HEK293 (cell line): ENCODE measurements at regions not wholly inside any gene's neighbourhood (a gene's known extent, or its start where the extent isn't known, plus 50 kb on each side); places are given as distances from the start of the nearest gene placed in this dataset.
A peak's percentile ranks its signal among the peaks of the same experiment; 100 is the strongest.

Source experiments
- CTCF ChIA-PET: fragments of 350-600 bp; formaldehyde crosslinking; extraction: SDS; loops from one replicate; lab custom pipeline; 2021; ENCODE audit warnings: antibody characterized with exemption; lab: Yijun Ruan, JAX
- POLR2A ChIA-PET: fragments of 300-600 bp; formaldehyde crosslinking; extraction: SDS; loops from one replicate; lab custom pipeline; 2020; ENCODE audit warnings: antibody characterized with exemption, inconsistent platforms; lab: Yijun Ruan, JAX
- H3K27ac ChIP-seq: fragments of 200-500 bp; sonication (Bioruptor generic); 2 replicates; pipeline ENCODE4 v1.5.1; 2014; ENCODE audit warnings: low read depth, low read length, control low read depth, inconsistent platforms; ENCODE audit errors: extremely low read depth
- H3K36me3 ChIP-seq, 2 experiments: fragments of 200-500 bp in 1 of 2; sonication (Bioruptor generic) in 1 of 2; 1 replicate in 1 of 2; 2 replicates in 1 of 2; pipeline ENCODE4 v1.5.1; 2014 to 2017; ENCODE audit warnings: inconsistent platforms in 2 of 2, low read length in 2 of 2; ENCODE audit not compliant: control insufficient read depth in 2 of 2, insufficient read depth in 1 of 2
- H3K4me1 ChIP-seq: fragments of 200-500 bp; sonication (Bioruptor generic); 2 replicates; pipeline ENCODE4 v1.5.1; 2014; ENCODE audit warnings: mild to moderate bottlenecking, low read length, inconsistent platforms; ENCODE audit not compliant: control insufficient read depth, insufficient read depth
- H3K4me3 ChIP-seq: 2 replicates; pipeline ENCODE4 v1.5.1; 2011; ENCODE audit warnings: low read depth, mild to moderate bottlenecking, control low read depth, low read length, moderate library complexity
- H3K9me3 ChIP-seq: fragments of 200-500 bp; sonication (Bioruptor generic); 2 replicates; pipeline ENCODE4 v1.5.1; 2014; ENCODE audit warnings: low read depth, low read length, inconsistent platforms; ENCODE audit not compliant: control insufficient read depth, insufficient read depth
- BCL6B ChIP-seq: fragments of 450-650 bp; formaldehyde crosslinking; IDR thresholded peaks from 2 replicates; pipeline ENCODE4 v1.5.1; 2017; ENCODE audit warnings: missing biosample characterization, missing genetic modification characterization
- CTCF ChIP-seq: fragments of 450-650 bp; formaldehyde crosslinking; IDR thresholded peaks from 2 replicates; pipeline ENCODE4 v1.5.1; 2016; ENCODE audit warnings: missing biosample characterization, missing genetic modification characterization
- GLIS1 ChIP-seq: fragments of 450-650 bp; formaldehyde crosslinking; IDR thresholded peaks from 2 replicates; pipeline ENCODE4 v1.5.1; 2016; ENCODE audit warnings: missing biosample characterization, missing genetic modification characterization
- HOXA7 ChIP-seq: sonication (generic); formaldehyde crosslinking; IDR thresholded peaks from 2 replicates; pipeline ENCODE4 v1.8.1; 2022; ENCODE audit warnings: missing genetic modification reagents, borderline replicate concordance
- KLF1 ChIP-seq: fragments of 450-650 bp; formaldehyde crosslinking; IDR thresholded peaks from 2 replicates; pipeline ENCODE4 v1.5.1; 2016; ENCODE audit warnings: missing biosample characterization, missing genetic modification characterization
- KLF9 ChIP-seq: fragments of 450-650 bp; formaldehyde crosslinking; IDR thresholded peaks from 2 replicates; pipeline ENCODE4 v1.5.1; 2016; ENCODE audit warnings: missing biosample characterization, missing genetic modification characterization, low read depth
- OVOL3 ChIP-seq: fragments of 450-650 bp; formaldehyde crosslinking; IDR thresholded peaks from 2 replicates; pipeline ENCODE4 v1.5.1; 2016; ENCODE audit warnings: missing biosample characterization, missing genetic modification characterization
- PRDM1 ChIP-seq: fragments of 450-650 bp; formaldehyde crosslinking; IDR thresholded peaks from 2 replicates; pipeline ENCODE4; 2016; ENCODE audit warnings: missing biosample characterization, missing genetic modification characterization
- RBAK ChIP-seq: fragments of 450-650 bp; formaldehyde crosslinking; IDR thresholded peaks from 2 replicates; pipeline ENCODE4 v1.5.1; 2016; ENCODE audit warnings: missing biosample characterization, missing genetic modification characterization
- SP2 ChIP-seq: fragments of 450-650 bp; formaldehyde crosslinking; IDR thresholded peaks from 2 replicates; pipeline ENCODE4 v1.5.1; 2016; ENCODE audit warnings: missing biosample characterization, missing genetic modification characterization
- ZBTB1 ChIP-seq: fragments of 450-650 bp; formaldehyde crosslinking; IDR thresholded peaks from 2 replicates; pipeline ENCODE4 v1.5.1; 2016; ENCODE audit warnings: missing biosample characterization, missing genetic modification characterization
- ZBTB17 ChIP-seq: fragments of 450-650 bp; formaldehyde crosslinking; IDR thresholded peaks from 2 replicates; pipeline ENCODE4 v1.5.1; 2016; ENCODE audit warnings: missing biosample characterization, missing genetic modification characterization
- ZBTB21 ChIP-seq: fragments of 450-650 bp; formaldehyde crosslinking; IDR thresholded peaks from 2 replicates; pipeline ENCODE4 v1.5.1; 2017; ENCODE audit warnings: missing biosample characterization, missing genetic modification characterization
- ZBTB7A ChIP-seq: fragments of 450-650 bp; formaldehyde crosslinking; IDR thresholded peaks from 2 replicates; pipeline ENCODE4 v1.5.1; 2016; ENCODE audit warnings: low read depth, missing biosample characterization, missing genetic modification characterization
- ZIC2 ChIP-seq: fragments of 450-650 bp; formaldehyde crosslinking; IDR thresholded peaks from 2 replicates; pipeline ENCODE4 v1.5.1; 2016; ENCODE audit warnings: missing biosample characterization, missing genetic modification characterization
- ZNF155 ChIP-seq: fragments of 450-650 bp; formaldehyde crosslinking; IDR thresholded peaks from 2 replicates; pipeline ENCODE4 v1.5.1; 2016; ENCODE audit warnings: missing biosample characterization, missing genetic modification characterization
- ZNF24 ChIP-seq: fragments of 450-650 bp; formaldehyde crosslinking; IDR thresholded peaks from 2 replicates; pipeline ENCODE4 v1.5.1; 2016; ENCODE audit warnings: missing biosample characterization, missing genetic modification characterization
- ZNF280C ChIP-seq: fragments of 450-650 bp; formaldehyde crosslinking; IDR thresholded peaks from 2 replicates; pipeline ENCODE4 v1.5.1; 2016; ENCODE audit warnings: missing biosample characterization, missing genetic modification characterization
- ZNF324 ChIP-seq: fragments of 450-650 bp; formaldehyde crosslinking; IDR thresholded peaks from 2 replicates; pipeline ENCODE4 v1.5.1; 2016; ENCODE audit warnings: missing biosample characterization, missing genetic modification characterization
- ZNF350 ChIP-seq: fragments of 450-650 bp; formaldehyde crosslinking; IDR thresholded peaks from 2 replicates; pipeline ENCODE4 v1.5.0; 2017; ENCODE audit warnings: missing biosample characterization, mild to moderate bottlenecking, missing genetic modification characterization
- ZNF366 ChIP-seq: fragments of 450-650 bp; formaldehyde crosslinking; conservative IDR thresholded peaks from 2 replicates; pipeline ENCODE4 v1.5.1; 2016; ENCODE audit warnings: missing biosample characterization, missing genetic modification characterization
- ZNF654 ChIP-seq: fragments of 450-650 bp; formaldehyde crosslinking; IDR thresholded peaks from 2 replicates; pipeline ENCODE4 v1.5.1; 2016; ENCODE audit warnings: low read depth, missing biosample characterization, missing genetic modification characterization
- ZNF776 ChIP-seq: fragments of 450-650 bp; formaldehyde crosslinking; IDR thresholded peaks from 2 replicates; pipeline ENCODE4 v1.5.0; 2017; ENCODE audit warnings: missing biosample characterization, missing genetic modification characterization, borderline replicate concordance
- ZNF785 ChIP-seq: fragments of 450-650 bp; formaldehyde crosslinking; IDR thresholded peaks from 2 replicates; pipeline ENCODE4 v1.5.1; 2016; ENCODE audit warnings: missing biosample characterization, missing genetic modification characterization
- ZXDB ChIP-seq: fragments of 450-650 bp; formaldehyde crosslinking; IDR thresholded peaks from 2 replicates; pipeline ENCODE4 v1.5.1; 2016; ENCODE audit warnings: missing biosample characterization, missing genetic modification characterization

- H3K27ac ChIP-seq, result no peak overlapping the region
- POLR2A ChIA-PET, result no interaction called here
- CTCF ChIA-PET, result interaction anchor here (0.7 to 6.1 kb wide), 3 partner anchors 22 to 95 kb away, joined by 3 to 29 read pairs (median 4); no protein-coding TSS in a partner anchor
- no peak overlapping the region for H3K4me3 ChIP-seq
- H3K4me1 ChIP-seq, result no peaks in the 10 kb centered on the region
- TF ChIP-seq KLF1 (peak; percentile 54; the same call in 1 of the 2 replicates), ZIC2 (tag by site-specific recombination) (peak; percentile 40), CTCF (tag by site-specific recombination) (peak; percentile 63), RBAK (tag by site-specific recombination) (no peak), ZNF654 (tag by site-specific recombination) (peak; percentile 34; the same call in 1 of the 2 replicates), ZNF324 (no peak), ZNF280C (tag by site-specific recombination) (no peak)
- TF ChIP-seq, all 188 proteins: peak for 4
- H3K9me3 ChIP-seq, result no peaks in the 10 kb centered on the region
- H3K36me3 ChIP-seq, result no peaks in the 10 kb centered on the region
Observed at GRCh38 chr11:120013325-120014250, 124.3 kb downstream of the TRIM29 start.

- Histone ChIP-seq H3K9me3 (no peaks in the 10 kb centered on the region), H3K4me3 (no peak overlapping the region), H3K36me3 (no peaks in the 10 kb centered on the region), H3K27ac (no peak overlapping the region), H3K4me1 (no peaks in the 10 kb centered on the region)
- POLR2A ChIA-PET, result no interaction called here
- CTCF ChIA-PET, result interaction anchor here (0.8 to 6.1 kb wide), 4 partner anchors 12 to 105 kb away, joined by 3 to 29 read pairs (median 3); no protein-coding TSS in a partner anchor
- TF ChIP-seq ZNF350 (tag by site-specific recombination), result no peak
- TF ChIP-seq ZIC2 (tag by site-specific recombination), result peak; percentile 68
- peak; percentile 38; the same call in 1 of the 2 replicates for TF ChIP-seq GLIS1 (tag by site-specific recombination)
Observed at GRCh38 chr11:120012245-120012644, 125.7 kb downstream of the TRIM29 start.

GRCh38 chr11:120011836-120012235 lies 126.1 kb downstream of the TRIM29 start:
- Histone ChIP-seq H3K9me3 (no peaks in the 10 kb centered on the region), H3K36me3 (no peaks in the 10 kb centered on the region)
- TF ChIP-seq ZNF155, result no peak
- no peak for TF ChIP-seq ZBTB7A (tag by site-specific recombination)
- TF ChIP-seq ZBTB21 (tag by site-specific recombination), result no peak
- no peak for TF ChIP-seq ZNF324
- no peak for TF ChIP-seq ZBTB1 (tag by site-specific recombination)
- no peak for TF ChIP-seq ZXDB (tag by site-specific recombination)
- no peak for TF ChIP-seq ZBTB17
- no peak for TF ChIP-seq ZNF366 (tag by site-specific recombination)
- no peak for TF ChIP-seq PRDM1 (tag by site-specific recombination)
- TF ChIP-seq ZNF785 (tag by site-specific recombination), result no peak
- no peak for TF ChIP-seq OVOL3
- TF ChIP-seq BCL6B (tag by site-specific recombination), result no peak
- TF ChIP-seq ZNF350 (tag by site-specific recombination), result no peak
- TF ChIP-seq ZNF776 (tag by site-specific recombination), result no peak
- TF ChIP-seq ZNF24 (tag by site-specific recombination), result no peak
- no peak for TF ChIP-seq HOXA7 (CRISPR knock-in tag)
- no peak for TF ChIP-seq KLF9 (tag by site-specific recombination)
- no peak for TF ChIP-seq SP2
- TF ChIP-seq, all 188 proteins: peak for 0
- no peaks in the 10 kb centered on the region for H3K4me1 ChIP-seq
- CTCF ChIA-PET, result interaction anchor here (0.8 to 6.1 kb wide), 3 partner anchors 11 to 105 kb away, joined by 3 to 29 read pairs (median 3); no protein-coding TSS in a partner anchor
- POLR2A ChIA-PET, result no interaction called here
- H3K4me3 ChIP-seq, result no peak overlapping the region
- no peak overlapping the region for H3K27ac ChIP-seq
